SK-N-MC (cell line): ENCODE measurements at regions not wholly inside any gene's neighbourhood (a gene's known extent, or its start where the extent isn't known, plus 50 kb on each side); places are given as distances from the start of the nearest gene placed in this dataset.

ENCODE experiments used
- EZH2 ChIP-seq: fragments of 200-600 bp; sonication (generic); IDR thresholded peaks from one replicate; pipeline ENCODE4 v1.6.1; 2017; ENCODE audit warnings: antibody characterized with exemption
- POLR2AphosphoS5 ChIP-seq: IDR thresholded peaks from 2 replicates; pipeline ENCODE4 v1.6.1; 2012; ENCODE audit warnings: mild to moderate bottlenecking, low read depth, low read length, borderline replicate concordance

- TF ChIP-seq POLR2AphosphoS5 (no peak), EZH2 (no peak)
These were observed 159.3 kb downstream of the MTRR start for GRCh38 chr5:8028243-8028642.
